GM21619 (cell line): ENCODE measurements at regions not wholly inside any gene's neighbourhood (a gene's known extent, or its start where the extent isn't known, plus 50 kb on each side); places are given as distances from the start of the nearest gene placed in this dataset.

Experiments used
- ATAC-seq: cut with Tn5 transposase; IDR thresholded peaks from one replicate; pipeline ENCODE4 v1.9.1; 2021; ENCODE audit not compliant: unreplicated experiment

GRCh38 chr2:145020139-145020538 is 500.2 kb upstream of the ZEB2 start:
- no peak for ATAC-seq

- no peak for ATAC-seq
Observed at GRCh38 chr2:145018502-145018901, 498.6 kb upstream of the ZEB2 start.

- no peak for ATAC-seq
Observed at GRCh38 chr2:145017149-145017548, 497.2 kb upstream of the ZEB2 start.

- ATAC-seq, result no peak
Observed at GRCh38 chr2:145016711-145017110, 496.8 kb upstream of the ZEB2 start.

GRCh38 chr2:145015561-145015960 is 495.6 kb upstream of the ZEB2 start:
- no peak for ATAC-seq

GRCh38 chr2:145012806-145013205 is 492.9 kb upstream of the ZEB2 start:
- no peak for ATAC-seq

GRCh38 chr2:145012214-145012670 is 492.3 kb upstream of the ZEB2 start:
- no peak for ATAC-seq

- ATAC-seq, result no peak
Observed at GRCh38 chr2:145010635-145011034, 490.7 kb upstream of the ZEB2 start.

GRCh38 chr2:145007960-145008263 is 488.0 kb upstream of the ZEB2 start:
- no peak for ATAC-seq

- no peak for ATAC-seq
Observed at GRCh38 chr2:145007093-145007959, 487.4 kb upstream of the ZEB2 start.

- ATAC-seq, result no peak
Observed at GRCh38 chr2:145002624-145003023, 482.7 kb upstream of the ZEB2 start.

- no peak for ATAC-seq
Observed at GRCh38 chr2:145000376-145000775, 480.5 kb upstream of the ZEB2 start.

GRCh38 chr2:144999936-145000335 is 480.0 kb upstream of the ZEB2 start:
- ATAC-seq, result no peak

GRCh38 chr2:144999071-144999875 is 479.4 kb upstream of the ZEB2 start:
- ATAC-seq, result no peak

GRCh38 chr2:144998435-144998834 is 478.5 kb upstream of the ZEB2 start:
- ATAC-seq, result no peak

GRCh38 chr2:144996225-144996795 is 476.4 kb upstream of the ZEB2 start:
- no peak for ATAC-seq

GRCh38 chr2:144995482-144995881 is 475.6 kb upstream of the ZEB2 start:
- no peak for ATAC-seq

GRCh38 chr2:144990661-144991060 is 470.7 kb upstream of the ZEB2 start:
- ATAC-seq, result no peak

GRCh38 chr2:144989579-144990270 is 469.8 kb upstream of the ZEB2 start:
- ATAC-seq, result no peak

- ATAC-seq, result no peak
Observed at GRCh38 chr2:144988591-144988990, 468.7 kb upstream of the ZEB2 start.

GRCh38 chr2:144986691-144987090 is 466.8 kb upstream of the ZEB2 start:
- ATAC-seq, result no peak
